ENCODE measurements at regions not wholly inside any gene's neighbourhood (a gene's known extent, or its start where the extent isn't known, plus 50 kb on each side); places are given as distances from the start of the nearest gene placed in this dataset.

DNA sequence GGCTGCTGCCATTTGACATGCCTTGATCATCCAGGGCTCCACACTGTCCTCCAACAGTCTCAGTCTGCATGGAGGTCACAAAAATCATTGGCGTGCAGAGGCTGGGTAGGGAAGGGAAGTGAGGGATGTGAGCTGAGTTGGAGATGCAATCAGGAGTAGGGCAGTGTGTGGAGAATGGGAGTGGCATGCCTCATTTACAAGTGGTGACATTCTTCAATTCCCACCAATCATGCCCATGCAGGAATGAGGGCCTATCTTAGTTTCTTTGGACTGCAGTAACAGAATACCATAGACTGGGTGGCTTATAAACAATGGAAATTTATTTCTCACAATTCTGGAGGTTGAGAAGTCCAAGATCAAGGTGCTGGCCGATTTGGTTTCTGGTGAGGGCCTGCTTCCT is 94.9 kb upstream of the PJA1 start:
- Histone ChIP-seq H3K4me3 (ENCODE audit: low read length) (no peak overlapping the region), H3K9me3 (ENCODE audit: low read length) (no peaks in the 10 kb centered on the region), H3K36me3 (ENCODE audit: insufficient read depth, low read length) (no peaks in the 10 kb centered on the region), H3F3A (ENCODE audit: insufficient read depth, low read length, poor library complexity, severe bottlenecking) (no peaks in the 10 kb centered on the region), H4K20me1 (ENCODE audit: insufficient read depth) (no peaks in the 10 kb centered on the region), H3K9ac (ENCODE audit: low read length) (no peak overlapping the region), H3K27me3 (ENCODE audit: insufficient read depth, low read depth, low read length) (no peaks in the 10 kb centered on the region), H3K9me2 (ENCODE audit: insufficient read depth, low read length) (no peaks in the 10 kb centered on the region), H3K4me2 (ENCODE audit: low read length) (no peak overlapping the region), H3K27ac (ENCODE audit: low read length) (no peak overlapping the region), H2AFZ (ENCODE audit: low read depth, low read length) (no peak overlapping the region), H3K79me2 (replicated peaks; ENCODE audit: insufficient read depth, low read length) (no peaks in the 10 kb centered on the region)
- TF ChIP-seq EP300 (conservative IDR thresholded peaks at IDR 0.05; ENCODE audit: poor library complexity, severe bottlenecking) = no peak

DNA sequence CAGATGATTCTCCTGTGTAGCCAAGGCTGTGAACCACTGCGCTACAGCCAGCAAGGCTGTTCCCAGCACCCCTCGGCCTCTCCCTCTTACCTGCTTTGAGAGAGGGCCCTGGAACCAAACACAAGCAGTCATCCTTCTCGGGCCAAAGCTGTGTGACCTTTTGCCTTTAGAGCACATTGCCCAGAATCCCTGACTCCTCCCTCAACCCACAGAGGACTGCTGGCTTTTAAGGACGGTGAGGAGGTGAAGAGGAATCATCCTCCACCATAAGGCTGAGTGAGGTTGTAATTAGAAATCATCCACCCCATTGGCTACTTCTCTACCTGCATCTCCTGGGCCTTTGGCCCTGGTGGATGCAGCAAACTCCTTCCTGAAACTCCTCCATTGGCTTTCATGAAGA is 93.6 kb upstream of the PJA1 start:
- no peaks in the 10 kb centered on the region for H3K79me2 ChIP-seq (replicated peaks; ENCODE audit: insufficient read depth, low read length)
- H3K9ac ChIP-seq (ENCODE audit: low read length) = no peak overlapping the region
- no peak overlapping the region for H2AFZ ChIP-seq (ENCODE audit: low read depth, low read length)
- H4K20me1 ChIP-seq (ENCODE audit: insufficient read depth) = no peaks in the 10 kb centered on the region
- no peak overlapping the region for H3K27ac ChIP-seq (ENCODE audit: low read length)
- no peaks in the 10 kb centered on the region for H3F3A ChIP-seq (ENCODE audit: insufficient read depth, low read length, poor library complexity, severe bottlenecking)
- H3K36me3 ChIP-seq (ENCODE audit: insufficient read depth, low read length) = no peaks in the 10 kb centered on the region
- no peaks in the 10 kb centered on the region for H3K27me3 ChIP-seq (ENCODE audit: insufficient read depth, low read depth, low read length)
- no peak overlapping the region for H3K4me3 ChIP-seq (ENCODE audit: low read length)
- H3K9me3 ChIP-seq (ENCODE audit: low read length) = no peaks in the 10 kb centered on the region
- no peak overlapping the region for H3K4me2 ChIP-seq (ENCODE audit: low read length)
- TF ChIP-seq POLR2AphosphoS5 (IDR thresholded peaks at IDR 0.05) = no peak
- TF ChIP-seq MXI1 (conservative IDR thresholded peaks at IDR 0.05; ENCODE audit: poor library complexity, severe bottlenecking) = no peak
- no peak for TF ChIP-seq EZH2 (IDR thresholded peaks at IDR 0.05; ENCODE audit: borderline replicate concordance, insufficient read depth, low read length, poor library complexity, severe bottlenecking)
- TF ChIP-seq, protein P1, sequence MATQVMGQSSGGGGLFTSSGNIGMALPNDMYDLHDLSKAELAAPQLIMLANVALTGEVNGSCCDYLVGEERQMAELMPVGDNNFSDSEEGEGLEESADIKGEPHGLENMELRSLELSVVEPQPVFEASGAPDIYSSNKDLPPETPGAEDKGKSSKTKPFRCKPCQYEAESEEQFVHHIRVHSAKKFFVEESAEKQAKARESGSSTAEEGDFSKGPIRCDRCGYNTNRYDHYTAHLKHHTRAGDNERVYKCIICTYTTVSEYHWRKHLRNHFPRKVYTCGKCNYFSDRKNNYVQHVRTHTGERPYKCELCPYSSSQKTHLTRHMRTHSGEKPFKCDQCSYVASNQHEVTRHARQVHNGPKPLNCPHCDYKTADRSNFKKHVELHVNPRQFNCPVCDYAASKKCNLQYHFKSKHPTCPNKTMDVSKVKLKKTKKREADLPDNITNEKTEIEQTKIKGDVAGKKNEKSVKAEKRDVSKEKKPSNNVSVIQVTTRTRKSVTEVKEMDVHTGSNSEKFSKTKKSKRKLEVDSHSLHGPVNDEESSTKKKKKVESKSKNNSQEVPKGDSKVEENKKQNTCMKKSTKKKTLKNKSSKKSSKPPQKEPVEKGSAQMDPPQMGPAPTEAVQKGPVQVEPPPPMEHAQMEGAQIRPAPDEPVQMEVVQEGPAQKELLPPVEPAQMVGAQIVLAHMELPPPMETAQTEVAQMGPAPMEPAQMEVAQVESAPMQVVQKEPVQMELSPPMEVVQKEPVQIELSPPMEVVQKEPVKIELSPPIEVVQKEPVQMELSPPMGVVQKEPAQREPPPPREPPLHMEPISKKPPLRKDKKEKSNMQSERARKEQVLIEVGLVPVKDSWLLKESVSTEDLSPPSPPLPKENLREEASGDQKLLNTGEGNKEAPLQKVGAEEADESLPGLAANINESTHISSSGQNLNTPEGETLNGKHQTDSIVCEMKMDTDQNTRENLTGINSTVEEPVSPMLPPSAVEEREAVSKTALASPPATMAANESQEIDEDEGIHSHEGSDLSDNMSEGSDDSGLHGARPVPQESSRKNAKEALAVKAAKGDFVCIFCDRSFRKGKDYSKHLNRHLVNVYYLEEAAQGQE (IDR thresholded peaks at IDR 0.05; ENCODE audit: borderline replicate concordance) = no peak
- TF ChIP-seq RAD21 (conservative IDR thresholded peaks at IDR 0.05) = no peak
- TF ChIP-seq EP300 (conservative IDR thresholded peaks at IDR 0.05; ENCODE audit: poor library complexity, severe bottlenecking) = no peak
- no peak for TF ChIP-seq TAF1 (IDR thresholded peaks at IDR 0.05; ENCODE audit: low read depth)
- TF ChIP-seq, protein P2, sequence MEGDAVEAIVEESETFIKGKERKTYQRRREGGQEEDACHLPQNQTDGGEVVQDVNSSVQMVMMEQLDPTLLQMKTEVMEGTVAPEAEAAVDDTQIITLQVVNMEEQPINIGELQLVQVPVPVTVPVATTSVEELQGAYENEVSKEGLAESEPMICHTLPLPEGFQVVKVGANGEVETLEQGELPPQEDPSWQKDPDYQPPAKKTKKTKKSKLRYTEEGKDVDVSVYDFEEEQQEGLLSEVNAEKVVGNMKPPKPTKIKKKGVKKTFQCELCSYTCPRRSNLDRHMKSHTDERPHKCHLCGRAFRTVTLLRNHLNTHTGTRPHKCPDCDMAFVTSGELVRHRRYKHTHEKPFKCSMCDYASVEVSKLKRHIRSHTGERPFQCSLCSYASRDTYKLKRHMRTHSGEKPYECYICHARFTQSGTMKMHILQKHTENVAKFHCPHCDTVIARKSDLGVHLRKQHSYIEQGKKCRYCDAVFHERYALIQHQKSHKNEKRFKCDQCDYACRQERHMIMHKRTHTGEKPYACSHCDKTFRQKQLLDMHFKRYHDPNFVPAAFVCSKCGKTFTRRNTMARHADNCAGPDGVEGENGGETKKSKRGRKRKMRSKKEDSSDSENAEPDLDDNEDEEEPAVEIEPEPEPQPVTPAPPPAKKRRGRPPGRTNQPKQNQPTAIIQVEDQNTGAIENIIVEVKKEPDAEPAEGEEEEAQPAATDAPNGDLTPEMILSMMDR (IDR thresholded peaks at IDR 0.05; ENCODE audit: poor library complexity, severe bottlenecking) = no peak
- H3K9me2 ChIP-seq (ENCODE audit: insufficient read depth, low read length) = no peaks in the 10 kb centered on the region

DNA sequence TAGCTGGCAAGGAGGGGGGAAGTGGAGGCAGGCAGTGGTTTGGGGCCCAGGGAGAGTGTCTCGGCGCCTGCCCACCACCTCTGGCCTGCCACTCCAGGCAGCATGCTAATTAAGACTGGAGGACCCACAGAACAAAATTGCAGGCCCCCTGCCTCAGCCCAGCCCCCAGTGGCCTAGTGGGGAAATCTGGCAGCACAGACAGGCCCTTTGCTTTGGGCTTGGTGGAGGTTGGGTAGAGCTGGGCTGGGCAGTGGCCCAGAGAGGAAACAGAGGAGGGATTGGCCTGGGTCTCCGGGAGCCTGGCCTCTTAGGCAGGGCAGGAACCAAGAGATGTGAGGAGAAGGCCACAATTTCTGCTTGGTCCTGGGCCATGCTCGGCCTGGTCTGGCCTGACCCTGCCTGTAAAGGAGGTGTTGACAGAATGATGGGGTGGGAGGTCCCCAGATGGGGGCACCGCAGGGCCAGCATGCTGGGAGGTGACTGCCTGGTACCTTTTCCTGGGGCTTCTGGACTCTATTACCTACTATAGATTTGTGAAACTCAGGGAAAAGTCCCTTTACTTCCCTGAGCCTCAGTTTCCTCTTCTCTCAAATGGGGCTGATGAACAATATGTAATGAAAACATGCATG is 92.4 kb upstream of the PJA1 start:
- H4K20me1 ChIP-seq (ENCODE audit: insufficient read depth) = no peaks in the 10 kb centered on the region
- no peak overlapping the region for H2AFZ ChIP-seq (ENCODE audit: low read depth, low read length)
- TF ChIP-seq, protein P2 (IDR thresholded peaks at IDR 0.05; ENCODE audit: poor library complexity, severe bottlenecking) = no peak
- TF ChIP-seq SMC3 (conservative IDR thresholded peaks at IDR 0.05; ENCODE audit: poor library complexity) (no peak), EP300 (conservative IDR thresholded peaks at IDR 0.05; ENCODE audit: poor library complexity, severe bottlenecking) (no peak), MXI1 (conservative IDR thresholded peaks at IDR 0.05; ENCODE audit: poor library complexity, severe bottlenecking) (no peak), RAD21 (conservative IDR thresholded peaks at IDR 0.05) (no peak)
- TF ChIP-seq, protein P1 (IDR thresholded peaks at IDR 0.05; ENCODE audit: borderline replicate concordance) = no peak
- no peaks in the 10 kb centered on the region for H3F3A ChIP-seq (ENCODE audit: insufficient read depth, low read length, poor library complexity, severe bottlenecking)
- H3K36me3 ChIP-seq (ENCODE audit: insufficient read depth, low read length) = no peaks in the 10 kb centered on the region
- H3K27ac ChIP-seq (ENCODE audit: low read length) = no peak overlapping the region
- no peak overlapping the region for H3K9ac ChIP-seq (ENCODE audit: low read length)
- no peak overlapping the region for H3K4me3 ChIP-seq (ENCODE audit: low read length)
- H3K79me2 ChIP-seq (replicated peaks; ENCODE audit: insufficient read depth, low read length) = no peaks in the 10 kb centered on the region
- no peaks in the 10 kb centered on the region for H3K27me3 ChIP-seq (ENCODE audit: insufficient read depth, low read depth, low read length)
- no peak overlapping the region for H3K4me2 ChIP-seq (ENCODE audit: low read length)
- no peaks in the 10 kb centered on the region for H3K9me3 ChIP-seq (ENCODE audit: low read length)
- no peaks in the 10 kb centered on the region for H3K9me2 ChIP-seq (ENCODE audit: insufficient read depth, low read length)
